Tibial nerve (tissue), 4 donors: ENCODE measurements at regions not wholly inside any gene's neighbourhood (a gene's known extent, or its start where the extent isn't known, plus 50 kb on each side); places are given as distances from the start of the nearest gene placed in this dataset.

Source experiments
- EP300 ChIP-seq, 2 donors: sonication (generic); formaldehyde crosslinking; IDR thresholded peaks; one replicate each; pipeline ENCODE4 v1.6.1; 2017; ENCODE audit warnings: antibody characterized with exemption in 2 of 2, mild to moderate bottlenecking in 1 of 2
- POLR2A ChIP-seq, 2 donors: fragments of 450-650 bp; IDR thresholded peaks; one replicate each; pipeline ENCODE4 v1.6.1; 2017; ENCODE audit warnings: antibody characterized with exemption in 2 of 2, mild to moderate bottlenecking in 2 of 2, moderate library complexity in 2 of 2
- TF ChIP-seq, protein P1 (sequence below), 5 experiments: fragments of 200-600 bp in 3 of 5; fragments of 450-650 bp in 2 of 5; sonication (generic) in 3 of 5; IDR thresholded peaks; one replicate each; pipeline ENCODE4 v1.5.1; 2016 to 2019; ENCODE audit warnings: antibody characterized with exemption in 5 of 5, mild to moderate bottlenecking in 3 of 5, moderate library complexity in 2 of 5

DNA sequence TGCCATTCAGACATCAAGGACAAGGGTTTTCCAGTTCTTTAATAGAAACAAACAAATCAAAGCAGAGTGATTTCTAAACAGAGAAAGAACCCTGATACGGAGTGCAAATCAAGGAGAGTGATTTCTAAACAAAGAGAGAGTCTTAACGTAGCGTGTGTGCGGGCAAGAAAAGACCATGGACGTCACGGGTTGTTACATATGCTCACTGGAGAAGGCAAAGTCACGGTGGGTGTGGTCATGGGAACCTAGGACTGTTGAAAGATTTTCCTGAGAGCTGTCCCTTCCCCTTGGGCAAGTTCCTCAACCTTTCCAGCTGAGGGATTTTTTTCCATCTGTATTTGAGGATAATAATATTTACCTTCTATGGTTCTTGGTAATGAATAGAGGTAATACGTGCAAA lies 95.0 kb upstream of the SLC34A2 start:
- TF ChIP-seq EP300 (IDR thresholded peaks at IDR 0.05) (no peak), POLR2A (IDR thresholded peaks at IDR 0.05) (no peak)
- TF ChIP-seq, protein P1, sequence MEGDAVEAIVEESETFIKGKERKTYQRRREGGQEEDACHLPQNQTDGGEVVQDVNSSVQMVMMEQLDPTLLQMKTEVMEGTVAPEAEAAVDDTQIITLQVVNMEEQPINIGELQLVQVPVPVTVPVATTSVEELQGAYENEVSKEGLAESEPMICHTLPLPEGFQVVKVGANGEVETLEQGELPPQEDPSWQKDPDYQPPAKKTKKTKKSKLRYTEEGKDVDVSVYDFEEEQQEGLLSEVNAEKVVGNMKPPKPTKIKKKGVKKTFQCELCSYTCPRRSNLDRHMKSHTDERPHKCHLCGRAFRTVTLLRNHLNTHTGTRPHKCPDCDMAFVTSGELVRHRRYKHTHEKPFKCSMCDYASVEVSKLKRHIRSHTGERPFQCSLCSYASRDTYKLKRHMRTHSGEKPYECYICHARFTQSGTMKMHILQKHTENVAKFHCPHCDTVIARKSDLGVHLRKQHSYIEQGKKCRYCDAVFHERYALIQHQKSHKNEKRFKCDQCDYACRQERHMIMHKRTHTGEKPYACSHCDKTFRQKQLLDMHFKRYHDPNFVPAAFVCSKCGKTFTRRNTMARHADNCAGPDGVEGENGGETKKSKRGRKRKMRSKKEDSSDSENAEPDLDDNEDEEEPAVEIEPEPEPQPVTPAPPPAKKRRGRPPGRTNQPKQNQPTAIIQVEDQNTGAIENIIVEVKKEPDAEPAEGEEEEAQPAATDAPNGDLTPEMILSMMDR (IDR thresholded peaks at IDR 0.05), result no peak
